Head of caudate nucleus (tissue), 42 donors: ENCODE measurements at regions not wholly inside any gene's neighbourhood (a gene's known extent, or its start where the extent isn't known, plus 50 kb on each side); places are given as distances from the start of the nearest gene placed in this dataset.

Experiments used
- DNase-seq, 42 donors: peaks; one replicate each; pipeline versions ENCODE4 v3.0.0 to v3.0.0-alpha.2; 2020 to 2021; ENCODE audit warnings: mixed read lengths in 7 of 42
- intact Hi-C: fragments of 100-400 bp; cut with DNase I; formaldehyde crosslinking; loops from one replicate; pipeline ENCODE4 v1.15.0; 2022

GRCh38 chr20:12173347-12174012, 255.8 kb downstream of the BTBD3 start:
- DNase-seq, result no peak
- intact Hi-C loops, result no loop called here

DNA sequence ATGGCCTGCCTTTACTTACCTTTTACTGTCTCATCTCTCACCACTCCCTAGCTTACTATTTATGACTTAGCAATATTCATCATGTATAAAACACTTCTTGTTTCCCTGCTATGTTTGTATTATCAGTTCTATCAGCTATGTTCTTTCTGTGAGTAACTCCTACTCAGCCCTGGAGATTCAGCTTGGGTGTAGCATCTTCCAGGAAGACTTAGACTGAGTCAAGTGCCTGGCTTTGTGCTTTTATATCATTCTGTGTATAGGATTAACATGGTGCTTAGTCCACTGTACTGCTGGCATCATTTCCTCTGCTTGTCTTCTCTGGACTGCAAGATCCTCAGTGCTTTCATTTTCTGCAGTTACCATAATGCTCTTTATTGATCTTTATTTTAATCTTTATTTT, 257.8 kb downstream of the BTBD3 start:
- DNase-seq, result no peak
- intact Hi-C loops, result no loop called here

DNA sequence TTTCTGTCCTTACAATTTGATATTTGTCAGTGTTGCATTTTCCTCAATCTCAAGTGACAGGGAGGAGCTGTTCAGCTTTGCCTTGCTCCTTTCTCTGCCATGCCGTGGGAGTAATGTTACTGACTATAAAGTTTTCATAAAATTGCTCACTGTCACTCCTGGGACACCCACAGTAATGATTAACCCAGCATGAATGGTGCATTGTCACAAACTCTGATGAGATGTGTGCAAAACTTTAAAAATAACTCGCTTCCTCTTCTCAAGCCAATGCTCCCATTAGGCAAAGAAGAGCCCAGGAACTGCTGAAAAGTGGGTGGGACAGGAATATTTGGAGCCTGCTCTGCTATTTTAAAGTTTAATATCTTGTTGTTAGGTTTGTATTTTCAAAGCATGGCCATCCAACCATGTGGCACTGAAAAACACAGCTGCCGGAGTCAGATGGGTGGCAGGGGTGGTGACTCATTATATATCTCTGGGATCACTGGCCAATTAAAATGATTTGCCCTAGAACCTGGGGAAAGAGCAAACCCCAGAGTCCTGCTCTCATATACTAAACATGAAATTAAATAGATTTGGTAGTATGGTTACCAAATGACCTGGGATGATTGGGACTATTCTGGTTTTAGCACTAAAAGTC, 260.1 kb downstream of the BTBD3 start:
- intact Hi-C loops, result no loop called here
- DNase-seq, result peak in 29 of 42 donors; percentile 9 to 83 (median 43)

DNA sequence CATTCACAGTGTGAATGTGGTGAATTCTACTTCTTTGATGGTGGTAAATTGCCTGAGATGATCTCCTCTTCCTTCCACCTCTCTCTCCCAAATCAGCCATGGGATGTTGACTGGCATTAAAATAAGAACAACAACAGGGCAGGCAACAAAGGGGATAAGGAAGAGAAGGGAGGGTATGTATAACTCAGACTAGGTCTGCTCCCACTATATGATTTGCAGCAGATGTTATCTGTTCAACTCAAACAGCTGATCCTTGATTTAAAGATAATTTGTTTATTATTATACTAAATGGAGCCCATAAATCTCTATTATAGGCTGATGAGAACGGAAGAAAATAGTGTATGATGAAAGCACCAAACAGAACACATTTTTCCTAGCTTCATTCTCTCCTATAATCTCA, 262.0 kb downstream of the BTBD3 start:
- intact Hi-C loops, result no loop called here
- DNase-seq, result no peak

DNA sequence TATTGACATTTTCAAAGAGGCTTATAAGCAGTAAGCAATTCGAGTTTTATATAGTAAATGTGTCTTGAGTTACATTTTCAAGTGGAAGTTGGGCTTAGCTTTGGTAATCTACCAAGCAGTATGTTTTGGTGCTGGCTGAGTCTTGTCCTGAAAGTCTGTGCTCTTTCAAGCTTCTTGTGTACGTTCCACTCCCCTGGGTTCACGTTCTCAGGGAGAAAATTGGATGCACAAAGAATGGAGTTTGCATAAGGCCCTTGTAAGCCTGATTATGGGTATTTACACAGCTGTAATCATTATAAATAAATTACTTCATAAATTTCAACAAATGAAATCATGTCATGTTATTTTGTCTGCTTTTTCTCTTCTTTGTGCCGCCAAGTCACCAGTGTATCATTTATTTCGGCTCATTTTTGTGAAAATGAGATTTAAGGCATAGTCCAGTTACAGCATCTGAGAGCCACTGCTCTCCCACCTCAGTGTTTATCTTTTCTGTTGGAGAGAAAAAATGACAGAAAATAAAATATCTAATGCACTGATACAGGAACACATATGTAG, 262.5 kb downstream of the BTBD3 start:
- DNase-seq, result no peak

GRCh38 chr20:12198281-12198680, 280.6 kb downstream of the BTBD3 start:
- intact Hi-C loops, result no loop called here
- DNase-seq, result no peak

More for the DNA sequence above, 262.5 kb downstream of the BTBD3 start:
- intact Hi-C loops, result no loop called here

GRCh38 chr20:12199703-12200102, 282.0 kb downstream of the BTBD3 start:
- intact Hi-C loops, result no loop called here

DNA sequence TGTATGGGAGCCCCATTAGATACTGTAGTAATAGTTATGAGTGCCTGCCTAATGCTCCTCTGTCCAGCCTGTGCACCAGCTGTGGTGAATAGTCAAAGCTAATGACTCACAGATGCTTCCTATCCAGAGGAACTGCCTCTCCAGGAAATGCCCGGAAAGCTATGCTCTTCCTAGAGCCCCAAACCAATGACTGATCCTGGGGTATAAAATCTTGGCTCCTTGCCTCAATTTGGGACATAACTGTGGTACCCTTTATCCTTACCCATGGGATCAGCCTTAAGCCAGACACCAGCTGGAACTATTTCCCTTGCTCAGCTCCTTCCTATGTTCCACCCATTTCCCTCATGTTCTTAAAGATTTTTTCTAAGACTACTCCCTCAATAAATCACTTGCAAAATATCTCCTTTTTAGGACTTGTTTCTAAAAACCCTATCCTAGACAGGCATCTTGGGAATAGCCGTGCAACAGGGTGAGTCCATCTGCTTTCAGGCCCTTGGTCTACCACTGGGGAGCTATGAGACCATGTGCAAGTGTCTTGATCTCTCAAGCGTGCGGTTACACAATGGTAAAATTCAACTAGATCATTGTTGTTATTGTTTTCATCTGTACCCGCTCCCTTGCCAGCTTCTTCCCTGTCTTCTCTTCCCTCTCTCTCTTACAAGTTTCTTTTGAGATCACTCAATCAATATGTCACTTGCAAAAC, 283.7 kb downstream of the BTBD3 start:
- DNase-seq, result no peak
- intact Hi-C loops, result no loop called here

More at GRCh38 chr20:12199703-12200102, 282.0 kb downstream of the BTBD3 start:
- DNase-seq, result no peak

DNA sequence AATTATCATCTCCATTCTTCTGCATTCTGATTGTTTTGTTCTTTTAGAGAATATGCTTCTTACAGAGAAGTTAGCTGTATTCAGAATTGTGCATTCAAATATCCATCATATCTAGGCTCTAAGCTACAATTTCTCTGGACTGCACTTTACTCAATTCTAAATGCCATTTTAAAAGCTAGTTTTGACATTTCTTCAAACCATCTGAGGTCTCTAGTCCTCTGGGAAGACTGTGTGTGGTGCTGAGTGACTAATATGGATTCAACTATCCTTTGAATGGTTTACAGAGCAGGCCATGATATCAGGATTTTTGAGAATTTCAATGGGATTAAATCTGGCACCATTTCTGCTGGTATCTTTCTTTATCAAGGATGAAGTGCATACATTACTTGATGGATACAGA, 285.7 kb downstream of the BTBD3 start:
- no peak for DNase-seq

GRCh38 chr20:12203981-12204380, 286.3 kb downstream of the BTBD3 start:
- intact Hi-C loops, result no loop called here
- no peak for DNase-seq

More for the DNA sequence above, 285.7 kb downstream of the BTBD3 start:
- intact Hi-C loops, result no loop called here

GRCh38 chr20:12207875-12208274, 290.2 kb downstream of the BTBD3 start:
- intact Hi-C loops, result no loop called here
- DNase-seq, result peak in 1 of 42 donors; percentile 7

GRCh38 chr20:12210591-12210990, 292.9 kb downstream of the BTBD3 start:
- no peak for DNase-seq
- intact Hi-C loops, result no loop called here

GRCh38 chr20:12211361-12211760, 293.7 kb downstream of the BTBD3 start:
- no peak for DNase-seq
- intact Hi-C loops, result no loop called here

DNA sequence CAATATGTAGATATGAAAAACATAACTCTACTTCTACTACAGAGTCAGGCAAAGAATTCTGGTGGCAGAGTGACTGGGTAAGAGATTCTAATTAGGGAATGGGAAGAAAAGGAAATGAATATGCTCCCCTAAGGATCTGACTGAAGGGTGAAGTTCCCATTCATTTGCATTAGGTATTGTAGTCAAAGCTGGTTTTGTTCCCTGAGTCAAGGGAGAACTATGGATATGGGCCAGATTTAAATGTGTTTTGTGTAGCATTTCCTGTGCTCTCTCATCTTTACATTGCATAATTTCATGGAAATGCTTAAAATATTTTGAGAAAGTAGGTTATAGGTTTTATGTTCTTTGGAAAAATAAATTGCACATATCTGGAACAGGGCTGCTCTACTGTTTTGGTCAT, 299.7 kb downstream of the BTBD3 start:
- DNase-seq, result no peak
- intact Hi-C loops, result no loop called here

- intact Hi-C loops, result no loop called here
- no peak for DNase-seq
These were observed 302.1 kb downstream of the BTBD3 start for GRCh38 chr20:12219798-12220197.

- intact Hi-C loops, result no loop called here
- DNase-seq, result no peak
These were observed 305.4 kb downstream of the BTBD3 start for GRCh38 chr20:12223057-12223456.

DNA sequence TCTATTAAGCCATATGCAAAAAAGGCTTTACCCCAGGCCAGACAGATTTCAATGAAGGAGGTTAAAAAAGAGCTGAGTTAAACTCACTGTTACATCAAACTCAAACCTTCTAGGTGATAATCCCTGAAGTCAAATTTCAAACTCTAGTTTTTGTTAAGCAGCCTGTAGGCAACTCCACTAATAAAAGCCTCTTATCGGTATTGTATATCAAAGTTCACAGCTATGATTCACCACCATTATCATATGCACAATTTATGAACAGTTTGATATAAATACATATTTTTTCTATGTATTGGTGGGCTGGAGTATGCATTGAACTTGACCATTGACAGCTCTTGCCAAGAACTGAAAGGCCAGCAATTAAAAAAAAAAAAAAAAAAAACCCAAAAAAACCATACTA, 308.2 kb downstream of the BTBD3 start:
- DNase-seq, result no peak
- intact Hi-C loops, result no loop called here

DNA sequence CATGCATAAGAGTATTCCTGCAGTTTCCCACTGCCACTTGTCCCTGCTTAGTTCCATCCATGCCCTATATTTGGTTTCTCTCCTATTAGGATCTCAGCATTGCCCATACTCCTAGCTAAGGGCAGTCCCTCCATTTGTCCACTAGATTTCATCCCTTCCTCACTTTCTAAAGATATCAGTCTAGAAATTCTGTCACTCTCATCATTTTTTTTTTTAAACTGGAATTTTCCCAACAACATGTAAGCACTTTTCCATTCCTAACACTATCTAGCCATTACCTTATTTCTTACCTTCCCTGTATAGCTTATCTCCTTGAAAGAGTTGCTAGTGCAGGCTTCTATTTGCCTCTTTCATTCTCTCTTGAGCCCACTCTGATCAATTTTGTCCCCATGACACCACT, 312.2 kb downstream of the BTBD3 start:
- no peak for DNase-seq
- intact Hi-C loops, result no loop called here

DNA sequence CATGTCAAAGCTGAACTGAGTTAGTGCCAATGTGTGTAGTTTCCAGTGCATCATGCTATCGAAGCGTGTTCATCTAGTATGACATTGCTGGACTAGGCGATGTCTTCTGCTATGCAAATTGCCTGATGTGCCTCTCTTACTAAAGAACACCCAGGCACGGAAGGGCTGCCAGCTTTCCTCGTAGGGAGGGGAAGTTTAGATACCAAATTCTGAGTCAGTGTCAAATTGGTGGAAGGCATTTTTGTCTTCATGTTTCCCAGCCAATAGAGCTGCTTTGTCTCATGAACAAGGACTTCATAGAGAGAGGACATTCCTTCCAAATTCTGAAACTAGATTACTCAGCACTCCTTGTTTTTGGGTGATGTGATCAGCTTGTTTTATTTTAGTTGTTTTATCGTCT, 320.1 kb downstream of the BTBD3 start:
- intact Hi-C loops, result no loop called here
- DNase-seq, result peak; percentile 27 to 89 (median 74)

DNA sequence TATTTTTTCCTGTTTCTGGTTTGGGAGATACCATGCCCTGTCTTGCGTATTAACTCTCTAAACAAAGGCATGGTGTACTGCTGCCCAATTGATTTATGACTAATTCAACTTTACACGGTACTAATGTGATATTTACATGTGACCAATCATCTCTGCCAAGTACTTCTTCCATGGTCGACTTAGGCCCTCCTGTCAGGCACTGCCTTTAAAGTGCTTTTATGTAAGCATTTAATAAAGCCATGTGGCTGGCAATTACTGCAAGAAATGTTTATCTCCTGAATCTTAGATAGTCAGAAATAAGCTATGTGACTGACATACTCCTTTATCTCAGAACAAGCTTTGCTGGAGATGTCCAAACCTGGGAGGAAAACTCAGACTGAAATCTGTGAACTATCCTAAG, 323.4 kb downstream of the BTBD3 start:
- intact Hi-C loops, result no loop called here
- no peak for DNase-seq
